ENCODE measurements at regions not wholly inside any gene's neighbourhood (a gene's known extent, or its start where the extent isn't known, plus 50 kb on each side); places are given as distances from the start of the nearest gene placed in this dataset.
"Not testable (repeated sequence)": the region's sequence is repeated elsewhere in the genome, so short reads cannot be mapped to it uniquely, and the experiment has no call there.

GRCh38 chr4:79831701-79832514, 241.1 kb downstream of the ANTXR2 start:
- Histone ChIP-seq H3K9me3 (no peaks in the 10 kb centered on the region), H3K27ac (no peak overlapping the region), H3K4me1 (no peaks in the 10 kb centered on the region), H3K36me3 (no peaks in the 10 kb centered on the region), H3K4me3 (no peak overlapping the region), H3K27me3 (no peaks in the 10 kb centered on the region)
- intact Hi-C loops (cut with DNase I) = no loop called here
- DNase-seq (ENCODE audit: extremely low spot score in 2 of 2) = no peak
- no peak for TF ChIP-seq POLR2A (IDR thresholded peaks at IDR 0.05)
- TF ChIP-seq, protein P1, sequence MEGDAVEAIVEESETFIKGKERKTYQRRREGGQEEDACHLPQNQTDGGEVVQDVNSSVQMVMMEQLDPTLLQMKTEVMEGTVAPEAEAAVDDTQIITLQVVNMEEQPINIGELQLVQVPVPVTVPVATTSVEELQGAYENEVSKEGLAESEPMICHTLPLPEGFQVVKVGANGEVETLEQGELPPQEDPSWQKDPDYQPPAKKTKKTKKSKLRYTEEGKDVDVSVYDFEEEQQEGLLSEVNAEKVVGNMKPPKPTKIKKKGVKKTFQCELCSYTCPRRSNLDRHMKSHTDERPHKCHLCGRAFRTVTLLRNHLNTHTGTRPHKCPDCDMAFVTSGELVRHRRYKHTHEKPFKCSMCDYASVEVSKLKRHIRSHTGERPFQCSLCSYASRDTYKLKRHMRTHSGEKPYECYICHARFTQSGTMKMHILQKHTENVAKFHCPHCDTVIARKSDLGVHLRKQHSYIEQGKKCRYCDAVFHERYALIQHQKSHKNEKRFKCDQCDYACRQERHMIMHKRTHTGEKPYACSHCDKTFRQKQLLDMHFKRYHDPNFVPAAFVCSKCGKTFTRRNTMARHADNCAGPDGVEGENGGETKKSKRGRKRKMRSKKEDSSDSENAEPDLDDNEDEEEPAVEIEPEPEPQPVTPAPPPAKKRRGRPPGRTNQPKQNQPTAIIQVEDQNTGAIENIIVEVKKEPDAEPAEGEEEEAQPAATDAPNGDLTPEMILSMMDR (IDR thresholded peaks at IDR 0.05) = no peak
- no peak for TF ChIP-seq POLR2AphosphoS5 (IDR thresholded peaks at IDR 0.05; ENCODE audit: insufficient read depth in 1 of 2, low read depth in 1 of 2)

DNA sequence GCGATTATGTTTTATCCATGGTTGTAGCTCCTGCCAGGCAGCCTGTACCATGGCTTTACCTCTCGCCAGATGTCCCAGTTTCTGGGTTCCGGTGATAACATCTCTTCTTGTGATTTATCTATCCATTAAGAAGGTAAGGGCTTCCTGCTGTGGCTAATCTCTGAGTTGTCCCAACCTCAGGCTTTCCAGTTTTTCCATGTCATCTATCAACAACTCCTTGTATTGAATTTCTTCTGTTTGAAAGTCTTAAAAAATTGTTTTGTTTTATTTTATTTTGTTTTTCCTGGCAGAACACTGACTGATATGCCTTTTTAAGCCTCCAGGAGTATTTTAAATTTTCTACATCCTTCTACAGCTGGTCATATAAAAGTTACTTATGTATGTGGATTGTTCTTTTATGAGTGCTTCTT, 241.9 kb downstream of the ANTXR2 start:
- TF ChIP-seq, protein P1 (IDR thresholded peaks at IDR 0.05) = no peak
- no peak for TF ChIP-seq POLR2AphosphoS5 (IDR thresholded peaks at IDR 0.05; ENCODE audit: insufficient read depth in 1 of 2, low read depth in 1 of 2)
- no peak for TF ChIP-seq POLR2A (IDR thresholded peaks at IDR 0.05)
- no peak for DNase-seq (ENCODE audit: extremely low spot score in 2 of 2)
- Histone ChIP-seq H3K4me3 (no peak overlapping the region), H3K27me3 (no peaks in the 10 kb centered on the region), H3K27ac (no peak overlapping the region), H3K36me3 (no peaks in the 10 kb centered on the region), H3K4me1 (no peaks in the 10 kb centered on the region), H3K9me3 (no peaks in the 10 kb centered on the region)
- intact Hi-C loops (cut with DNase I) = no loop called here

DNA sequence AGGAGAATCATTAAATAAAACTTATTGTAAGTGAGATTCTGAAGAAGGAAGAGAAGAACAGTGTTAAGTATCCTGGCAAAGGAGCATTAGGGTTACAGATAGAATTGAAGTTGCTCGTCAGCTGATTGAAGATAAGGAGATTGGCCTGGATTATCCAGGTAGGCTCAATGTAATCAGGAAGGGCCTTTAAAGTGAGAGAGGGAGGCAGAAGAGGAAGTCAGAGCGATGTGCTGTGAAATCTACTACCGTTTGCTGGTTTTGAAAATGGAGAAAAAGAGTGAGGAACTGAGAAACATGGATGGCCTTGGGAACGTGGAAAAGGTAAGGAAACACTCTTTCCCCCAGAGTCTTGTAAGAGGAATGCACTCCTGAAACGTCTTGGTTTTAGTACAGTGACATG, 245.7 kb downstream of the ANTXR2 start:
- Histone ChIP-seq H3K9me3 (no peaks in the 10 kb centered on the region), H3K36me3 (no peaks in the 10 kb centered on the region), H3K27ac (no peak overlapping the region), H3K4me3 (no peak overlapping the region), H3K27me3 (no peaks in the 10 kb centered on the region), H3K4me1 (no peaks in the 10 kb centered on the region)
- no peak for TF ChIP-seq POLR2A (IDR thresholded peaks at IDR 0.05)
- DNase-seq (ENCODE audit: extremely low spot score in 2 of 2) = no peak
- intact Hi-C loops (cut with DNase I) = no loop called here

DNA sequence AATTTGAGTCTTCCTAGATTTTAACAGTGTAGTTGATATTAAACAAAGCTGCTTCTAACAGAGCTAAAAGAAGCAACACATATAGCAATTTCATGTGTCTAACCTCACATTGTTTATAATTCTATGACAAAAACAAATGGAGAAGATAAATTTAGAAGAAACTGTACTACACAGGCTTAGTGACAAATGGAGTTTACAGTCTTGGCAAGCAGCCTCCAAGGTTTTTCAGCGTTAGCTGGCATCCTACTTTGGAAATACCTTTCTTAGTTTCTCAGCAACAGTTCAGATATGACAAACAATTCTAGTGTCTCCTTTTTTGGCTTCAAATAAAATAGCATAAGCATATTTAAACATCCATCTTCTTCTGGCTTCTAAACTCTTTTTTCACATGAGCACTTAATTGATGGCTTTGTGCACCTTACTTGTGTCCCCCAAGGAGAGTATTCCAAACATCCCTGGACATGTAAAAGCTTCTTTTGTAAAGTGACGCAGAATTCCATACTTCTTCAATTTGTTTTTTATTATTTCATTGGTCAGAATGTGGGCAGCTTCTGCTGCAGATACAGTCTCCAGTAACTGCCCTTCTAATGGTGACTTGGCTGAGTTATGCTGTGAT, 249.8 kb downstream of the ANTXR2 start:
- Histone ChIP-seq H3K4me3 (no peak overlapping the region), H3K27me3 (no peaks in the 10 kb centered on the region), H3K27ac (no peak overlapping the region), H3K4me1 (no peaks in the 10 kb centered on the region), H3K36me3 (no peaks in the 10 kb centered on the region), H3K9me3 (no peaks in the 10 kb centered on the region)
- intact Hi-C loops (cut with DNase I) = no loop called here
- TF ChIP-seq POLR2A (IDR thresholded peaks at IDR 0.05) (no peak), POLR2AphosphoS5 (IDR thresholded peaks at IDR 0.05; ENCODE audit: insufficient read depth in 1 of 2, low read depth in 1 of 2) (no peak)
- TF ChIP-seq, protein P1 (IDR thresholded peaks at IDR 0.05) = no peak
- DNase-seq (ENCODE audit: extremely low spot score in 2 of 2) = no peak

DNA sequence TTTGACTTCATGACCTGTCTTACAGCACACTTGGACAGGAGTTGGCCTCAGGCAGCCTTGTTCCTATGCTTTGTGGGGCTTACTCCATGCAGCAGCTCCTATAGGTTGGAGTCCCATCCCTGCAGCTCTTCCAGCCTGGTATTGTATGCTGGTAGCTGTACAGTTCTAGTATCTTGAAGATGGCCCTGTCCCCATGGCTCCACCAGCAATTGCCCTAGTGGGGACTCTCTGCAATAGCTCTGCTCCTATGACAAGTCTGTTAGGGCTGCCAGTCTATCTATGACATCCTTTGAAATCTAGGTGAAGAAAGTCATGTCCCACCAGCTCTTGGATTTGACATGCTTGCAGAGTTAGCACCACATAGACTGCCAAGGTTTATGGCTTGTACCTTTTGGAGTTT, 252.6 kb downstream of the ANTXR2 start:
- Histone ChIP-seq H3K27me3 (no peaks in the 10 kb centered on the region), H3K4me3 (no peak overlapping the region), H3K9me3 (no peaks in the 10 kb centered on the region), H3K36me3 (no peaks in the 10 kb centered on the region), H3K27ac (no peak overlapping the region), H3K4me1 (no peaks in the 10 kb centered on the region)
- no peak for DNase-seq (ENCODE audit: extremely low spot score in 2 of 2)
- TF ChIP-seq, protein P1 (IDR thresholded peaks at IDR 0.05) = no peak
- no peak for TF ChIP-seq POLR2AphosphoS5 (IDR thresholded peaks at IDR 0.05; ENCODE audit: insufficient read depth in 1 of 2, low read depth in 1 of 2)
- no peak for TF ChIP-seq POLR2A (IDR thresholded peaks at IDR 0.05)
- intact Hi-C loops (cut with DNase I) = no loop called here

- H3K9me3 ChIP-seq; H3K36me3 ChIP-seq; DNase-seq (ENCODE audit: extremely low spot score in 2 of 2); H3K4me1 ChIP-seq; H3K27ac ChIP-seq; H3K4me3 ChIP-seq; intact Hi-C loops (cut with DNase I); H3K27me3 ChIP-seq: not testable (repeated sequence)
These were observed 265.1 kb downstream of the ANTXR2 start for GRCh38 chr4:79807933-79808332.
